Stimulated activated naive CD8-positive, alpha-beta T cell treated with anti-CD3 and anti-CD28 coated beads, Interleukin-15, amount 100 ng/mL, for 72 hours (primary cell): ENCODE measurements at regions not wholly inside any gene's neighbourhood (a gene's known extent, or its start where the extent isn't known, plus 50 kb on each side); places are given as distances from the start of the nearest gene placed in this dataset.

Experiments
- ATAC-seq: fragments of 150-1000 bp; cut with Tn5 transposase; 2 replicates; pipeline ENCODE4 v1.10.0; 2021; ENCODE audit warnings: mild to moderate bottlenecking, moderate library complexity
- DNase-seq, 2 donors: peaks; one replicate each; pipeline ENCODE4 v3.0.0; 2021 to 2022
- H3K27ac Mint-ChIP-seq, 2 donors: one replicate each; pipeline ENCODE4 v1.8.0; 2022; ENCODE audit warnings: mild to moderate bottlenecking in 2 of 2, mixed read lengths in 2 of 2, moderate library complexity in 2 of 2
- H3K27me3 Mint-ChIP-seq: one replicate; pipeline ENCODE4 v1.8.0; 2022; ENCODE audit warnings: mixed read lengths
- H3K4me1 Mint-ChIP-seq: one replicate; pipeline ENCODE4 v1.8.0; 2022; ENCODE audit warnings: mild to moderate bottlenecking, mixed read lengths
- H3K4me3 Mint-ChIP-seq, 2 donors: one replicate each; pipeline ENCODE4 v1.8.0; 2022; ENCODE audit warnings: mild to moderate bottlenecking in 2 of 2, mixed read lengths in 2 of 2, moderate library complexity in 1 of 2
- H3K9me3 Mint-ChIP-seq, 2 donors: one replicate each; pipeline ENCODE4 v1.8.0; 2022; ENCODE audit warnings: mixed read lengths in 2 of 2

DNA sequence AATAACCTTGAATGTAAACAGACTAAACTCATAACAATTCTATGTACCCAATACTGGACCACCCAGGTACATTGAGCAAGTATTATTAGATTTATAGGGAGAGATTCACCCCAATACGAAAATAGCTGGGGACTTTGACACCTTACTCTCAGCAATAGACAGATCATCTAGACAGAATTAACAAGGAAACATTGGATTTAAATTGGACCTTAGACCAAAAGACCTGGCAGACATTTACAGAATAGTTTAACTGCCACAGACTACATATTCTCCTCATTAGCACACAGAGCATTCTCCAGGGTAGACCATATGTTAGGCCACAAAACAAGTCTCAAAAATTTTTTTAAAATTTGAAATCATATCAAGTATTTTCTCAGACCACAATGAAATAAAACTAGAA is 397.4 kb downstream of the PIK3R1 start:
- DNase-seq, result no peak
- no peak for ATAC-seq
- Mint-ChIP-seq H3K27me3 (no peaks in the 10 kb centered on the region), H3K27ac (no peak overlapping the region), H3K4me3 (no peak overlapping the region), H3K4me1 (no peaks in the 10 kb centered on the region), H3K9me3 (peaks cover 36 to 38% of the 10 kb centered on the region in 2 donors)

DNA sequence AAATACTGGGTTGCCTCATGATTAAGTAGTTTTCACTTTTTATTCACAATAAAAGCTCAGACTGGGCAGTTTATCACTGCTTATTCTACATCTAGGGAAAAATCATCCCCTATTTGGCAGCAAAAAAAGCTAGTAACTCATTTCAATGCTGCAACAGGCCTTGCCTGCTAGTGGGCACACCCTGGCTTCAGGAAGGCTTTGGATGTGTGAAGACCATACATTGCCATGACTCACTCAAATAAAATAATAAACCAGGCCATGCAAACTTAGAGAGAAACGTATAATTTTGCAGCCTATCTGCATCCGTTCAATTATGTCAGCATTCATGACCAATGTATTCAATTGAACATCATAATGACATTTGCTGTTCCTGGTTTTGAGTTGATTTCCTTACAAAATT is 402.9 kb downstream of the PIK3R1 start:
- no peaks in the 10 kb centered on the region for H3K27me3 Mint-ChIP-seq
- no peak for ATAC-seq
- no peak for DNase-seq
- H3K27ac Mint-ChIP-seq, result no peak overlapping the region
- no peak overlapping the region for H3K4me3 Mint-ChIP-seq
- peaks cover 8 to 9% of the 10 kb centered on the region in 2 donors for H3K9me3 Mint-ChIP-seq
- no peaks in the 10 kb centered on the region for H3K4me1 Mint-ChIP-seq

DNA sequence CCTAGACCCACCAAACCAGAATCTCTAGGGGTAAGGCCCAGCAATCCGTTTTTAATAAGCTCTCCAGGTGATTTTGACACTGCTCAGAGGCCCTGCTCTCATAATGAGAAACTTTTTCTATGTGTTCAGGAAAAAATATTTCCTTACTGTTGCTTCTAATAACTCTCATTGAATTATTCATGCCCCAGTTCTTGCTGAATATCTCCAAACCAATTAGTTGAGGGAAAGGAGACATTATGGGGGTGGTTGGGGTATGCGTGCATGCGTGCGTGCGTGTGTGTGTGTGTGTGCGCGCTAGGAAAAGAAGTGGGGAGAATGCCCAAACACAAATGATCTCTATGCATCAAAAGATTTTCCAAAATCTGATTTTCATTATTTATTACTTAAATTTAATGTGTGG is 411.4 kb downstream of the PIK3R1 start:
- ATAC-seq, result no peak
- no peak overlapping the region for H3K4me3 Mint-ChIP-seq
- H3K27ac Mint-ChIP-seq, result no peak overlapping the region
- no peak for DNase-seq
- H3K4me1 Mint-ChIP-seq, result no peaks in the 10 kb centered on the region
- H3K27me3 Mint-ChIP-seq, result no peaks in the 10 kb centered on the region
- no peaks in the 10 kb centered on the region for H3K9me3 Mint-ChIP-seq

DNA sequence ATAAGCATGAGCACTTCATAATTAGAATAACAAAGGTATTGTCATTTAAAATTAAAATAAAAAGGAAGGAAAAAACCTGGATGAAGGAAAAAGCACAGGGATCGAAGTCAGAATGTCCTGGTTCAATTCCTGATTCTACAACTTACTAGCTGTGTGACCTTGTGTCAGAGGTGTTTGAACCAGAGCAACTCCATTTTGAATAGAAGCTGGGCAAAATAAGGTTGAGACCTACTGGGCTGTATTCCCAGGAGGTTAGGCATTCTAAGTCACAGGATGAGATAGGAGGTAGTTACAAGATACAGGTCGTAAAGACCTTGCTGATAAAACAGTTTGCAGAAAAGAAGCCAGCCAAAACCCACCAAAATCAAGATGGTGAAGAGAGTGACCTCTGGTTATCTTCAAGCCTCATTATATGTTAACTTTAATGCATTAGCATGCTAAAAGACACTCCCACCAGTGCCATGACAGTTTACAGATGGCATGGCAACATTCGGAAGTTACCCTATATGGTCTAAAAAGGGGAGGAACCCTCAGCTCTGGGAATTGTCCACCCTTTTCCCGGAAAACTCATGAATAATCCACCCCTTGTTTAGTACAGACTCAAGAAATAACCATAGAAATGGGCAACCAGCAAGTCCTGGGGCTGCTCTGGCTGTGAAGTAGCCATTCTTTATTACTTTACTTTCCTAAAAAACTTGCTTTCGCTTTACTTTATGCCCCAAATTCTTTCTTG is 412.7 kb downstream of the PIK3R1 start:
- no peak overlapping the region for H3K27ac Mint-ChIP-seq
- H3K4me1 Mint-ChIP-seq, result no peaks in the 10 kb centered on the region

DNA sequence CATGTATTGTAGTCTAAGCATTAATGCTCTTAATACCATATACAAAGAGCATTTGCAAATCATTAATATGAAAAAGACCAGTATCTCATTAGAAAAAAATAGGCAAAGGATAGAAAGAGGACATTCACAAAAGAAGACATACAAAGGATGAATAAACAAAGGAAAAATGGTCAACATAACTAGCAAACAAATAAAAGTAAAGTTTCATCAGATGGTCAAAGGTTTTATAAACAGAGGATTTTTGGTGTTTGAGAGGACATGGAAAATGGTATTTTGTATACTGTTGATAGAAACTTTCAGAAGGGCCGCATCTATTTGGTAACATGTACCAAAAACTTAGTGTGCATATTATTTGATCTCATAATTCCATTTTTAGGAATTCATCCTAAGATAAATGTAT is 414.8 kb downstream of the PIK3R1 start:
- Mint-ChIP-seq H3K27me3 (no peaks in the 10 kb centered on the region), H3K27ac (peak overlapping the region in 1 of 2 donors; percentile 54), H3K9me3 (no peaks in the 10 kb centered on the region), H3K4me3 (no peak overlapping the region), H3K4me1 (no peaks in the 10 kb centered on the region)
- ATAC-seq, result no peak
- no peak for DNase-seq

More for the DNA sequence above, 412.7 kb downstream of the PIK3R1 start:
- DNase-seq (no peak), ATAC-seq (no peak)
- Mint-ChIP-seq H3K9me3 (no peaks in the 10 kb centered on the region), H3K4me3 (no peak overlapping the region), H3K27me3 (no peaks in the 10 kb centered on the region)

DNA sequence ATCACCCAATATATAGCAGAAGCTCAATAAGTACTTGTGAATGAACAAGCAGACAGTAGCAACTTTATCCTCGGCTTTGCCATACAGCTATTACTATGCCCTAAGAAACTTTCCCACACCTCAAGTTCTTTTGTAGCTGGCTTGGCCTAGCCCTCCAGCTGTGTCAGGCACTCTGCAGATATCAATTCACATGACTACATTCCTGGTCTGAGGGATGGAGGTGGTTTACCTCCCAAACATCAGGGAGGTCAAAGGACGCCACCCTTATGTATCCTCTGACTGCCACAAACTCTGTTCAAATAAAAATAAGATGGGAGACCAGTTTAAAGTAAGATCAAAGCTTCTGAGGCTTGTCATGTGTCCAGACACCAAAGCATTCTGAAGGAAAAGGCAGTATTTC is 416.3 kb downstream of the PIK3R1 start:
- Mint-ChIP-seq H3K27ac (peak overlapping the region in 1 of 2 donors; percentile 83), H3K4me3 (no peak overlapping the region), H3K9me3 (no peaks in the 10 kb centered on the region), H3K4me1 (no peaks in the 10 kb centered on the region), H3K27me3 (no peaks in the 10 kb centered on the region)
- ATAC-seq (no peak), DNase-seq (no peak)

DNA sequence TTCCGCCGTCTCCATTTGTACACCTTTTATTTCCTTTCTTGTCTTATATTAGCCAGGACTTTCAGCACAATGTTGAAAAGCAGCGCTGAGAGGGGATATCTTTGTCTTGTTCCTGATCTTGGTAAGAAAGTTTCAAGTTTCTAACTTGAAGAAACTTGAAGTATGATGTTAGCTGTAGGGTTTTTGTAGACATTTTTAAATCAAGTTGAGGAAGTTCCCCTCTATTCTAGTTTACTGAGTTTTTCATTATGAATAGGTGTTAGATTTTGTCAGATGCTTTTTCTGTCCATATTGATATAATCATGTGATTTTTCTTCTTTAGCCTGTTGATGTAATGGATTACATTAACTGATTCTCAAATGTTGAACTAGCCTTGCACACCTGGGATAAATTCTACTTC is 425.7 kb downstream of the PIK3R1 start:
- Mint-ChIP-seq H3K9me3 (no peaks in the 10 kb centered on the region), H3K27ac (no peak overlapping the region), H3K4me3 (no peak overlapping the region), H3K27me3 (no peaks in the 10 kb centered on the region), H3K4me1 (no peaks in the 10 kb centered on the region)
- no peak for ATAC-seq
- no peak for DNase-seq

DNA sequence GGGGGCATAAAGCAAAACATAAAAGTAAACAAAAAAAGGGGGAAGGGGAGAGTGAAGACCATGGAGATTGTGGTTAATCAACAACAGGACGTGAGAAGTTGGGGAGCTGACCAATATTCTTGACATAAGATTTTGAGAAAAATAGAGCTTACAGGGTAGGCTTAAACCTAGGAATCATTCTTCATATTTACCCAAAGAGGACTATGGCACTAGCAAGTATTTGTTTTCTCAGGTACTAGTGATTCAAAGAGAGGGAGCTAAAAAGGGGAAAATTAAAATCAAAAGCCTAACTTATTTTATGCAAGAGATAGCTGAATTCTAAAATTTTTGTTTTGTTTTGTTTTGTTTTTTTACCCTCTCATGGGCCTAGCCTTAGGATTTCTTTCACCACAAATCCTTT is 427.5 kb downstream of the PIK3R1 start:
- Mint-ChIP-seq H3K27me3 (no peaks in the 10 kb centered on the region), H3K9me3 (no peaks in the 10 kb centered on the region), H3K27ac (no peak overlapping the region), H3K4me3 (no peak overlapping the region), H3K4me1 (no peaks in the 10 kb centered on the region)
- DNase-seq (no peak), ATAC-seq (no peak)

DNA sequence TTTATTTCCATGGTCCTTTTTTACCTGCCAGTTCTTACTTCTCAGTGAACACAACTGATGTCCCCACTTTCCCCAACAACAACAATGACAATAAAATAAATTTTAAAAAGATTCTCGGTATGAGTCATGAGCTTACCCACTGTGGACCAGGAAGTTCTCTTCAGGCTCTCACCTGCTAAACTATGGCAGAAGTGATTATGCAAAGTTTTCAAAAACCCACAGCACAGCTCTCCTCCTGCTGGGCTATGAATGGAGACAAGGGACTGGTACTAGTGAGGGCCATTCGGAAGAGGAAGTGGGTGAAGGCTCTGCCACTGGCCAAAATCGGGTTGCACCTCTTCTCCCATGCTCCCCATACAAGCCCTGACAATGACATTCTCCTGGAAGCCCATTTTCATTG is 429.4 kb downstream of the PIK3R1 start:
- no peaks in the 10 kb centered on the region for H3K9me3 Mint-ChIP-seq
- no peaks in the 10 kb centered on the region for H3K27me3 Mint-ChIP-seq
- H3K4me3 Mint-ChIP-seq, result no peak overlapping the region
- ATAC-seq (no peak), DNase-seq (no peak)
- no peaks in the 10 kb centered on the region for H3K4me1 Mint-ChIP-seq
- H3K27ac Mint-ChIP-seq, result no peak overlapping the region

DNA sequence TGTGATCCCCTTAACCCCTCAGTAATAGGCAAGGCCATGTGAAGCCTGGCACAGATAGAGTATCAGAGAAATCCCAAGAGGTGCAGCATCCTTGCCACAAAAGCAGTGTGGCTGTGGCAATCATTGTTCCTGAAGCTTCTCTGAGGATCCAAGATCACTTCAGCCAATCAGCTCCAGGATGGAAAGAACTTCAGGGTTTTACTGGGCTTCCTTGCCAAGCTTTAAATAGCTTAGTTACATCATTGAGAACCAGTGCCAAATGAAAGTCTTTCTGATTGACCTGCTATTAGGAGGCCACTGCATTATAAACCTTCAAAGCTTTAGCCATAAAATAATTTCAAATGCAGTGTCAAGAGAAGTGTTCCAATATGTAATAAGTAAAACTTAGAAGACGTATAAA is 430.6 kb downstream of the PIK3R1 start:
- DNase-seq (no peak), ATAC-seq (no peak)
- H3K27ac Mint-ChIP-seq, result no peak overlapping the region
- H3K4me1 Mint-ChIP-seq, result no peaks in the 10 kb centered on the region
- H3K4me3 Mint-ChIP-seq, result no peak overlapping the region
- no peaks in the 10 kb centered on the region for H3K9me3 Mint-ChIP-seq
- H3K27me3 Mint-ChIP-seq, result no peaks in the 10 kb centered on the region

DNA sequence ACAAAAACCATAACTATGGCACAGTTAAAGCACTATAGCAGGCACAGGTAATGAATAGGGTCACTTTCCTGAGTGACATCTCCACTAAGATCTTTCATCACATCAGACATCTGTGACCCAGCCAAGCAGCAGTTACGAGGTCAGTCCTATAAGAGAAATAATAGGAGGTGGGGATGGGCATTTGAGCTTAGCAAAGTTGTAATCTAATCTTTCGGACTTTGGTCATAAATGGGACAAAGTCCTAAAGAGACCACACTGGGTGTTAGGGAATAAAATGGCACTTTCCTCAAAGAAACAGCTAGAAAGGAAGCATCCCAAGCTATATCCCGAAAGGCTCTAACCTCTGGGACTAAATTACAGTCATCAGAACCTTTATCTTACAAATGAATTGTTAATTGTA is 432.2 kb downstream of the PIK3R1 start:
- Mint-ChIP-seq H3K9me3 (no peaks in the 10 kb centered on the region), H3K27ac (no peak overlapping the region), H3K4me1 (no peaks in the 10 kb centered on the region), H3K27me3 (peaks cover 2% of the 10 kb centered on the region), H3K4me3 (no peak overlapping the region)
- ATAC-seq (no peak), DNase-seq (no peak)

DNA sequence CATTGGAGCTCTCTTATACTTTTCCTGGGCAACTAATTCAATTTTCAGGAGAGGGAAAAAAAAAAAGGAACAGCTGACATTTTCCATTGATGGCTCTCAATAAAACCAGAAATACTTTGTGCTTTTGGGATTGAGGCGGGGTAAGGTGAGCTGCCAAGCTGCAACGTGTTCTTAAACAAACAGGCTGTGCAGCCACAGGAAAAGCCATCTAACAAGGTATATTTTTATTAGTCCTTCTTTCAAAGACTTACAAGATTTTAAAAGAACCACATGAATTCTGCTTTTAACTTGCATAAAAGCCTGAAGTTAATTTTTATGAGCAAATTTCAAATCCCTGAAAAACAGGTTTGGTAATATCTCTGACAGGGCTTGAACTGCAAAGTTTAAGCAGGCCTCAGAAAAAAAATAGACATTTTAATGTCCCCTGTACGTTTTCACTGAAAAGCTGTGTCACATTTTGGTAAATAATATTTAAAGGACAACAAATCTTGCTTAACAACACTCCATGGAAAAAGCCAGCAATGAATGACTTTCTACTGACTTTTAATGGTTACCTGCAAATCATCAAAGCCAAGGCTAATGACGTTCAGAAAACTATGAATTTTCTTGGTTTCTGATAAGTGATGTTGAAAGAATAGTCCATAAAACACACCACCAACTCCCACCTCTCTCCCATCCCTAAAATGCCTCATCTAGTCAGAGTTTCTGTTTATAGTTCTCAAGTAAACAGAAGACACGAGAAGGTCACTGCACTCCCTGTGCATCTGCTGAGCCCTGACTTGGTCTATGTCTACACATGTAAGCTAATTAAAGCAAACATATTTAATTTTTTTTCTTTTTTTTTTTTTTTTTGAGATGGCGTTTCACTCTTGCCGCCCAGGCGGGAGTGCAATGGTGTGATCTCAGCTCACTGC is 433.6 kb downstream of the PIK3R1 start:
- no peak for DNase-seq
- Mint-ChIP-seq H3K27ac (no peak overlapping the region), H3K4me3 (no peak overlapping the region)

DNA sequence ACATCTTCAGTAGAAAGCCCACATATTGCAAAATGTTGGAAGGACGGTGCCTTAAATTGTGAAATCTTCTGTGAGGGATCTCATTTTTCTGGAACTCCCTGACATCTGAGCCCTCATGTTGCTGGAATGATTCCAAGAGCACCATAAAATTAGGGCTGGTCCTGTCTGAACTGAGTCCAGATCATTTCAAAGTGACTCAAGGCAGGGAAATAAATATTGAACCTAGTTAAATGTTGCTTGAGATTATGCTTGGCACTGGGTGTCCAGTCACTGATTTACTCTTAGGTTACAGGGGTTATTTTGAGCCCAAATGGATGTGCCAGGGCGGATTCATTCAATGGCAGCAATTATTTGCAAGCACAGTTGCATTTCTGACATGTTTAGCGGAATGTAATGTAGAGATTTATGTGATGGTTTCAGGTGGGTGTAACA is 437.0 kb downstream of the PIK3R1 start:
- no peak overlapping the region for H3K27ac Mint-ChIP-seq
- no peak overlapping the region for H3K4me3 Mint-ChIP-seq
- no peak for DNase-seq
- H3K9me3 Mint-ChIP-seq, result peaks cover 0 to 3% of the 10 kb centered on the region in 2 donors
- no peak for ATAC-seq
- peaks cover 8% of the 10 kb centered on the region for H3K27me3 Mint-ChIP-seq
- no peaks in the 10 kb centered on the region for H3K4me1 Mint-ChIP-seq

More for the DNA sequence above, 433.6 kb downstream of the PIK3R1 start:
- Mint-ChIP-seq H3K9me3 (no peaks in the 10 kb centered on the region), H3K27me3 (peaks cover 8% of the 10 kb centered on the region), H3K4me1 (no peaks in the 10 kb centered on the region)
- ATAC-seq, result no peak

DNA sequence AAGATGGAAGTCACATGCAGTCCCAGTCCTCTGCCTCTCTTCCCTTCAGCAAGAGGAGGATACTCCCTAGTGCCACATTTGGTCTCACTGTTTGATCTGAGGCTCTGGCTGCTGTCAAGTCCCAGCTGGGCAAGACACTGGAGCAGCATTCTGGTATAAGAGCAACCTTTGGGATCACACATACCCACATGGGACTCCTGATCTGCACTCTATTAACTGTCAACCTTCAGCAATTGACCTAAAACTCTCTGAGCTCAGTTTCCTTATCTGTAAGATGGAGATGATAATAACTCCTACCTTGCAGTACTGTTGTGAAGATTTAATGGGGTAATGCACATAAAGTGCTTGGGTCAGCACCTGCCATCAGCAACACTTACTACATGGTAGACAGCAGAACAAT is 437.9 kb downstream of the PIK3R1 start:
- Mint-ChIP-seq H3K27ac (no peak overlapping the region), H3K9me3 (peaks cover 0 to 3% of the 10 kb centered on the region in 2 donors), H3K4me1 (no peaks in the 10 kb centered on the region), H3K4me3 (no peak overlapping the region), H3K27me3 (peaks cover 8% of the 10 kb centered on the region)
- DNase-seq (no peak), ATAC-seq (no peak)

DNA sequence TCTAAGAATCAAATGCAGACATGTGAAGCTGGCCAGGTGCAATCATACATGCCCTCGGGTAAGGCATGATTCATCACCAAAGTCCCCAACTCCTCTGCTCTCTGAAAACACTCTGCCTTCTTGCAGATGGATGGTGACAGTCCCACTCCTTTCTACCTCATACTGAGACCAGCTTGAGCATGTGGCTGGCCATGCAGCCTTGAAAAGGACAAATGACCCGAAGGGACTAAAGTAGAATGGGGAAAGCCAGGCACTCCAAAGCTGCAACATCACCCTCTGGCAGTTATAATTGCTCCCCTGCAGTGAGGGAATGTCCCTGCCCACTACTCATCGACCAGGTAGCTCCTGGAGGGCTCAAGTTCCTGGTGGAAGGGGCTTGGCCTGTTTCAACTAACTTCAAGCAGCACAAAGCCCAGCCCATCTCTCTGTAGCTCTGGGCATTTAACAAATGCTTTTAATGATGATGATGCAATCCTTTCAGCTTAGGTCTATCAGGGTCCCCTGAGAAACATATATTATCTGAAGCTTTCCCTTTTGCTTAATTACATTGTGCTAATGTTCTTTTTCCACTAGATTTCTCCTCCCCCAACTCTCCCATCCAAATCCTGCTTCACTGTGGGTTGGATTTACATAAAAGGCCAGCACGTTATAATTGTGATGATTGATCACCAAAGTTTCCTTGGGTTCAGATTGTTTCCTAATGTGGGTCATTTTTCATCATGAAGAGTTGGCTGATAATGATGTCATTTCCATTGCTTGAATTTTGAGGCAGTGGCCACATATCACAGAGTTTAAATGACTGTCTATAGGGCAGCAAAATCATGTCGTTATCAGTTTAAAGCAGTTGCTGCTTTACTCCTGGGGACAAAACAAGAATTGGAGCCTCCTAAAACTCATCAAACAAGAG is 436.5 kb upstream of the SLC30A5 start:
- DNase-seq, result no peak
- Mint-ChIP-seq H3K4me3 (no peak overlapping the region), H3K27ac (peak overlapping the region in 1 of 2 donors; percentile 38), H3K27me3 (peaks cover 8% of the 10 kb centered on the region), H3K4me1 (no peaks in the 10 kb centered on the region), H3K9me3 (peaks cover 3 to 6% of the 10 kb centered on the region in 2 donors)
- ATAC-seq, result no peak
